T-cell (primary cell): ENCODE measurements at regions not wholly inside any gene's neighbourhood (a gene's known extent, or its start where the extent isn't known, plus 50 kb on each side); places are given as distances from the start of the nearest gene placed in this dataset.
A peak's percentile ranks its signal among the peaks of the same experiment; 100 is the strongest.
"Not testable (repeated sequence)": the region's sequence is repeated elsewhere in the genome, so short reads cannot be mapped to it uniquely, and the experiment has no call there.

Experiments used
- ATAC-seq, 4 experiments: fragments of 200-7000 bp in 3 of 4; fragments of 150-1000 bp in 1 of 4; cut with Tn5 transposase; replicated peaks in 1 of 4; 1 replicate in 3 of 4; 2 replicates in 1 of 4; pipeline ENCODE4 v1.10.0; 2021; ENCODE audit warnings: moderate library complexity in 3 of 4, mild to moderate bottlenecking in 2 of 4, moderate number of reproducible peaks in 1 of 4
- CTCF ChIA-PET, 2 donors: fragments of 300-600 bp; sonication (Branson Sonifier 250); formaldehyde crosslinking; loops; one replicate each; lab custom pipeline; 2022; ENCODE audit warnings: antibody characterized with exemption in 2 of 2; lab: Charles Lee
- POLR2A ChIA-PET, 2 donors: fragments of 300-600 bp; sonication (Branson Sonifier 250); formaldehyde crosslinking; loops; one replicate each; lab custom pipeline; 2022; ENCODE audit warnings: antibody characterized with exemption in 2 of 2; lab: Charles Lee
- DNase-seq, 35 experiments: peaks; one replicate each; pipeline versions ENCODE4 v3.0.0 to v3.0.0-alpha.2; 2013 to 2023
- H3K27ac ChIP-seq: one replicate; pipeline ENCODE4 v1.5.1; 2013; ENCODE audit warnings: low read length
- H3K27me3 ChIP-seq, 2 experiments: replicated peaks in 1 of 2; 1 replicate in 1 of 2; 2 replicates in 1 of 2; pipeline versions ENCODE4 v1.6.1 to v1.7.0; 2013; ENCODE audit warnings: low read length in 1 of 2, mixed read lengths in 1 of 2; ENCODE audit not compliant: control insufficient read depth in 2 of 2, insufficient read depth in 2 of 2; ENCODE audit errors: extremely low read depth in 1 of 2
- H3K36me3 ChIP-seq, 2 donors: 1 replicate in 1 of 2; 2 replicates in 1 of 2; pipeline versions ENCODE4 v1.6.1 to v1.7.0; 2013; ENCODE audit warnings: low read length in 1 of 2; ENCODE audit not compliant: control insufficient read depth in 2 of 2, insufficient read depth in 1 of 2; ENCODE audit errors: extremely low read depth in 1 of 2
- H3K4me1 ChIP-seq, 2 experiments: 1 replicate in 1 of 2; 2 replicates in 1 of 2; pipeline versions ENCODE4 v1.6.1 to v1.7.0; 2013; ENCODE audit warnings: low read length in 2 of 2, mixed read lengths in 1 of 2; ENCODE audit not compliant: insufficient read depth in 2 of 2, control insufficient read depth in 1 of 2; ENCODE audit errors: extremely low read depth in 1 of 2
- H3K4me3 ChIP-seq, 2 donors: 1 replicate in 1 of 2; 2 replicates in 1 of 2; pipeline versions ENCODE4 v1.5.1 to v1.7.0; 2013; ENCODE audit warnings: mild to moderate bottlenecking in 2 of 2, low read length in 1 of 2, moderate library complexity in 1 of 2; ENCODE audit not compliant: control insufficient read depth in 1 of 2; ENCODE audit errors: extremely low read depth in 1 of 2
- H3K9me3 ChIP-seq: 2 replicates; pipeline ENCODE4 v1.7.0; 2013
- H3K27ac Mint-ChIP-seq, 2 donors: one replicate each; pipeline ENCODE4 v1.8.0; 2020 to 2021; ENCODE audit warnings: mild to moderate bottlenecking in 2 of 2, mixed read lengths in 2 of 2
- H3K27me3 Mint-ChIP-seq, 2 donors: one replicate each; pipeline ENCODE4 v1.8.0; 2021 to 2022; ENCODE audit warnings: mixed read lengths in 2 of 2
- H3K36me3 Mint-ChIP-seq: one replicate; pipeline ENCODE4 v1.8.0; 2021; ENCODE audit warnings: mixed read lengths
- H3K4me1 Mint-ChIP-seq, 3 donors: one replicate each; pipeline ENCODE4 v1.8.0; 2020 to 2022; ENCODE audit warnings: mixed read lengths in 3 of 3, mild to moderate bottlenecking in 1 of 3
- H3K4me3 Mint-ChIP-seq, 3 donors: one replicate each; pipeline ENCODE4 v1.8.0; 2020 to 2022; ENCODE audit warnings: mild to moderate bottlenecking in 3 of 3, mixed read lengths in 3 of 3, moderate library complexity in 3 of 3
- H3K9me3 Mint-ChIP-seq, 3 donors: one replicate each; pipeline ENCODE4 v1.8.0; 2020 to 2022; ENCODE audit warnings: mixed read lengths in 3 of 3
- WGBS: methylation state at CpG from one replicate; pipeline ENCODE4 v1.1.5; 2013; ENCODE audit warnings: missing lambda C conversion rate; ENCODE audit not compliant: insufficient coverage; 5-methylcytosine and 5-hydroxymethylcytosine counted together

- POLR2A ChIA-PET, H3K9me3 Mint-ChIP-seq, H3K36me3 Mint-ChIP-seq, H3K4me3 ChIP-seq, H3K4me1 ChIP-seq, H3K4me3 Mint-ChIP-seq, CTCF ChIA-PET, H3K9me3 ChIP-seq, DNase-seq, H3K27ac ChIP-seq, H3K27ac Mint-ChIP-seq, H3K36me3 ChIP-seq, ATAC-seq, H3K4me1 Mint-ChIP-seq: not testable (repeated sequence)
- H3K27me3 Mint-ChIP-seq = peaks cover 3 to 26% of the 10 kb centered on the region in 2 donors
- WGBS = 77% methylated on average over 7 of the region's 9 CpGs
- peaks cover 0 to 34% of the 10 kb centered on the region in 2 experiments for H3K27me3 ChIP-seq
Measured at GRCh38 chr2:20112361-20112760, 60.9 kb upstream of the LAPTM4A start.

DNA sequence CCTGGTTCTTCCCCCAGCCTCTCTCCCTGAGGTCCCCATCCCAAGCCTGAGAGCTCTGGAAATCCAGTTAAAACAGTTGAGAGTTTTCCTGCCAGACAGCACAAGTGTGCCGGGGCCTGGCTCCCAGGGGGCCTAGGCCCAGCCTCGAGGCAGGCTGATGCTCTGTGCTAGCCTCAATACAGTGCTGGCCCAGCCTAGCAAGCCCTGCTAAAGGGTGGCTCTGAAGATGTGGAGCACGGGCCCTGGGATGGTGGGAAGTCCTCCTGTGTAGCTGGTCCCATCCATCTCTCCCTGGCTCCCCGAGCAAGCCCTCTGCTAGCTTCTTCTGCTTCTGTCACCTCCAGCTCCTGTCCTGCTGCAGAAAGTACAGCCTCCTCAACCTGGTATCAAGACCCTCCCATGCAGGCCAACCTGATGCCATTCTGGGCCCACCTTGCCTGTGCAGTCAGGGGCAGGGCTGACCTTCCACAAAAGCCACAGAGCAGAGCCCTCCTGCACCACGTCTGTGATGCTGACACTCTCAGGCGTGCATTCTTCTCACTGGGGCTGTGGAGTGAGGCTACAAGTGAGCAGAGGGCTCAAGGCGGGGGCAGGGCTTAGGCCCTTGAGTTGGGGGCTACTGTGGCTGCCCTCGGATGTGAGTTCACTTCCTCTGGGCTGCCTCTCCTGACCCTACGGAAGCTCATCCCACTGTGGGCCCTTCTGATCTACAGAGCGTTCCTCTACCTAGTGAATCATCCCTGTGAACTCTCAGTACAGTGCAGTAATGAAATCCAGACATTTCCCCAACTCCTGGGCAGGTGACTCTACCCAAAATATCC, 60.1 kb upstream of the LAPTM4A start:
- Mint-ChIP-seq H3K27ac (no peak overlapping the region), H3K4me3 (no peak overlapping the region), H3K36me3 (no peaks in the 10 kb centered on the region), H3K4me1 (peaks cover 0 to 6% (median 2%) of the 10 kb centered on the region in 3 donors), H3K27me3 (peaks cover 6 to 31% of the 10 kb centered on the region in 2 donors), H3K9me3 (no peaks in the 10 kb centered on the region)
- ATAC-seq = peak in 1 of 4 experiments; percentile 11
- Histone ChIP-seq H3K4me3 (no peak overlapping the region), H3K9me3 (no peaks in the 10 kb centered on the region), H3K27me3 (peaks cover 0 to 41% of the 10 kb centered on the region in 2 experiments), H3K4me1 (peaks cover 0 to 4% of the 10 kb centered on the region in 2 experiments), H3K27ac (no peak overlapping the region), H3K36me3 (no peaks in the 10 kb centered on the region)
- no peak for DNase-seq
- POLR2A ChIA-PET = no interaction called here
- CTCF ChIA-PET = no interaction called here
- 79% methylated on average over 9 of the region's 10 CpGs for WGBS

GRCh38 chr2:20110876-20111275, 59.4 kb upstream of the LAPTM4A start:
- Histone ChIP-seq H3K4me3 (no peak overlapping the region), H3K4me1 (peaks cover 0 to 5% of the 10 kb centered on the region in 2 experiments), H3K9me3 (no peaks in the 10 kb centered on the region), H3K27me3 (peaks cover 0 to 46% of the 10 kb centered on the region in 2 experiments), H3K36me3 (no peaks in the 10 kb centered on the region), H3K27ac (no peak overlapping the region)
- ATAC-seq (no peak), DNase-seq (no peak)
- Mint-ChIP-seq H3K27ac (no peak overlapping the region), H3K36me3 (no peaks in the 10 kb centered on the region), H3K9me3 (no peaks in the 10 kb centered on the region), H3K4me3 (no peak overlapping the region), H3K27me3 (peaks cover 8 to 37% of the 10 kb centered on the region in 2 donors), H3K4me1 (peaks cover 0 to 9% (median 2%) of the 10 kb centered on the region in 3 donors)
- ChIA-PET POLR2A (no interaction called here), CTCF (no interaction called here)
- WGBS = 88% methylated on average over 4 of the region's 7 CpGs

- Mint-ChIP-seq H3K27ac (no peak overlapping the region), H3K4me1 (peaks cover 0 to 9% (median 2%) of the 10 kb centered on the region in 3 donors), H3K27me3 (peaks cover 12 to 42% of the 10 kb centered on the region in 2 donors), H3K4me3 (no peak overlapping the region), H3K9me3 (no peaks in the 10 kb centered on the region), H3K36me3 (no peaks in the 10 kb centered on the region)
- 100% methylated on average over 1 of the region's 3 CpGs for WGBS
- Histone ChIP-seq H3K27me3 (peaks cover 0 to 47% of the 10 kb centered on the region in 2 experiments), H3K9me3 (no peaks in the 10 kb centered on the region), H3K4me1 (peaks cover 0 to 5% of the 10 kb centered on the region in 2 experiments), H3K4me3 (no peak overlapping the region), H3K27ac (no peak overlapping the region), H3K36me3 (no peaks in the 10 kb centered on the region)
- CTCF ChIA-PET = no interaction called here
- ATAC-seq (no peak), DNase-seq (no peak)
- POLR2A ChIA-PET = no interaction called here
Measured at GRCh38 chr2:20110383-20110782, 59.0 kb upstream of the LAPTM4A start.

- WGBS = 76% methylated on average over 3 of the region's 5 CpGs
- ChIA-PET CTCF (interaction anchor here in 1 of 2 donors (2.0 kb wide), 1 partner anchor 94 kb away, joined by 11 read pairs; no protein-coding TSS in a partner anchor), POLR2A (interaction anchor here in 1 of 2 donors (0.7 kb wide), 1 partner anchor 11 kb away, joined by 4 read pairs; no protein-coding TSS in a partner anchor)
- H3K36me3 Mint-ChIP-seq = no peaks in the 10 kb centered on the region
- H3K27ac Mint-ChIP-seq = no peak overlapping the region
- DNase-seq (no peak), ATAC-seq (no peak)
- H3K4me3 Mint-ChIP-seq = no peak overlapping the region
- H3K9me3 Mint-ChIP-seq = no peaks in the 10 kb centered on the region
- Histone ChIP-seq H3K4me3 (no peak overlapping the region), H3K4me1 (peaks cover 0 to 5% of the 10 kb centered on the region in 2 experiments), H3K27me3 (peaks cover 0 to 52% of the 10 kb centered on the region in 2 experiments), H3K36me3 (no peaks in the 10 kb centered on the region), H3K27ac (no peak overlapping the region), H3K9me3 (no peaks in the 10 kb centered on the region)
- peaks cover 15 to 46% of the 10 kb centered on the region in 2 donors for H3K27me3 Mint-ChIP-seq
- H3K4me1 Mint-ChIP-seq = peaks cover 0 to 9% (median 2%) of the 10 kb centered on the region in 3 donors
Measured at GRCh38 chr2:20108655-20109396, 57.4 kb upstream of the LAPTM4A start.

GRCh38 chr2:20107776-20108175, 56.3 kb upstream of the LAPTM4A start:
- CTCF ChIA-PET = interaction anchor here in 1 of 2 donors (0.6 to 2.0 kb wide), 2 partner anchors 93 to 218 kb away, joined by 3 to 11 read pairs; no protein-coding TSS in a partner anchor
- Mint-ChIP-seq H3K27me3 (peaks cover 15 to 50% of the 10 kb centered on the region in 2 donors), H3K27ac (no peak overlapping the region), H3K36me3 (peaks cover under 1% of the 10 kb centered on the region), H3K9me3 (no peaks in the 10 kb centered on the region), H3K4me3 (no peak overlapping the region), H3K4me1 (peaks cover 0 to 9% (median 2%) of the 10 kb centered on the region in 3 donors)
- no peak overlapping the region for H3K4me3 ChIP-seq
- H3K27ac ChIP-seq = no peak overlapping the region
- POLR2A ChIA-PET = no interaction called here
- no peak for ATAC-seq
- DNase-seq = no peak
- no peaks in the 10 kb centered on the region for H3K9me3 ChIP-seq
- H3K4me1 ChIP-seq = peaks cover 0 to 5% of the 10 kb centered on the region in 2 experiments
- WGBS = 92% methylated on average over 2 of the region's 5 CpGs
- no peaks in the 10 kb centered on the region for H3K36me3 ChIP-seq
- H3K27me3 ChIP-seq = peaks cover 0 to 45% of the 10 kb centered on the region in 2 experiments
